Mammary epithelial cell (primary cell): ENCODE measurements at regions not wholly inside any gene's neighbourhood (a gene's known extent, or its start where the extent isn't known, plus 50 kb on each side); places are given as distances from the start of the nearest gene placed in this dataset.

Experiments used
- EZH2 ChIP-seq: IDR thresholded peaks from 2 replicates; pipeline ENCODE4 v1.6.1; 2012; ENCODE audit warnings: low read length, inconsistent platforms, borderline replicate concordance
- TF ChIP-seq, protein P1 (sequence below), 2 donors: IDR thresholded peaks in 1 of 2; conservative IDR thresholded peaks in 1 of 2; 2 replicates each; pipeline ENCODE4 v1.5.1; 2011 to 2012; ENCODE audit warnings: inconsistent platforms in 2 of 2, low read length in 2 of 2, mild to moderate bottlenecking in 2 of 2, control low read depth in 1 of 2, low read depth in 1 of 2; ENCODE audit not compliant: insufficient read depth in 1 of 2; ENCODE audit errors: extremely low read depth in 1 of 2

DNA sequence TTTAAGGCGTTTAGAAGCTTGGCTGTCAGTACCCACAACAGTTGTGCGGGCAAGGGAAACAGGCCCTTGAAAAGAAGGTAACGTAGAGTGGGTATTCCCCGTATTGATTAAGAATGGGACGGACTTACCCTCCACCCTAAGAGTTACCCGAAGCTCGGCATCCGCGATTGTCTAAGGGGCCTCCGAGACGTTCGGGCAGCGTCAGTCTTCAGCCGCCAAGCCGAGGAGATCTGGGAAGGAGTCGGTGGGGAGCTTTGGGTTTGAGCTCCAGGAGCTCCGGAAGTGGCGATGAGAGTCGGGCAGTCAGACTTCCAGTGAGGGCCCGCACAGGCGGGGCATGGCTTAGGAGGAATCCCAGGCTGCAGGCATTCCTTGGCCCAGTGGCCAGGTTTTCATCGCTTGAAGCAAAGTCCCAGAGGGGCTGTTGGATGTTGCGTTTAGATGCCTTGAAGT, 748.2 kb upstream of the ADGRB3 start:
- TF ChIP-seq, protein P1, sequence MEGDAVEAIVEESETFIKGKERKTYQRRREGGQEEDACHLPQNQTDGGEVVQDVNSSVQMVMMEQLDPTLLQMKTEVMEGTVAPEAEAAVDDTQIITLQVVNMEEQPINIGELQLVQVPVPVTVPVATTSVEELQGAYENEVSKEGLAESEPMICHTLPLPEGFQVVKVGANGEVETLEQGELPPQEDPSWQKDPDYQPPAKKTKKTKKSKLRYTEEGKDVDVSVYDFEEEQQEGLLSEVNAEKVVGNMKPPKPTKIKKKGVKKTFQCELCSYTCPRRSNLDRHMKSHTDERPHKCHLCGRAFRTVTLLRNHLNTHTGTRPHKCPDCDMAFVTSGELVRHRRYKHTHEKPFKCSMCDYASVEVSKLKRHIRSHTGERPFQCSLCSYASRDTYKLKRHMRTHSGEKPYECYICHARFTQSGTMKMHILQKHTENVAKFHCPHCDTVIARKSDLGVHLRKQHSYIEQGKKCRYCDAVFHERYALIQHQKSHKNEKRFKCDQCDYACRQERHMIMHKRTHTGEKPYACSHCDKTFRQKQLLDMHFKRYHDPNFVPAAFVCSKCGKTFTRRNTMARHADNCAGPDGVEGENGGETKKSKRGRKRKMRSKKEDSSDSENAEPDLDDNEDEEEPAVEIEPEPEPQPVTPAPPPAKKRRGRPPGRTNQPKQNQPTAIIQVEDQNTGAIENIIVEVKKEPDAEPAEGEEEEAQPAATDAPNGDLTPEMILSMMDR (conservative IDR thresholded peaks at IDR 0.05 in 1 of 2, IDR thresholded peaks at IDR 0.05 in 1 of 2; ENCODE audit: extremely low read depth in 1 of 2, insufficient read depth in 1 of 2, low read depth in 1 of 2, low read length in 2 of 2) = no peak
- no peak for TF ChIP-seq EZH2
